HEK293 (cell line): ENCODE measurements at regions not wholly inside any gene's neighbourhood (a gene's known extent, or its start where the extent isn't known, plus 50 kb on each side); places are given as distances from the start of the nearest gene placed in this dataset.

Experiments
- CTCF ChIA-PET: fragments of 350-600 bp; formaldehyde crosslinking; extraction: SDS; loops from one replicate; lab custom pipeline; 2021; ENCODE audit warnings: antibody characterized with exemption; lab: Yijun Ruan, JAX
- POLR2A ChIA-PET: fragments of 300-600 bp; formaldehyde crosslinking; extraction: SDS; loops from one replicate; lab custom pipeline; 2020; ENCODE audit warnings: antibody characterized with exemption, inconsistent platforms; lab: Yijun Ruan, JAX
- H3K27ac ChIP-seq: fragments of 200-500 bp; sonication (Bioruptor generic); 2 replicates; pipeline ENCODE4 v1.5.1; 2014; ENCODE audit warnings: low read depth, low read length, control low read depth, inconsistent platforms; ENCODE audit errors: extremely low read depth
- H3K36me3 ChIP-seq, 2 experiments: fragments of 200-500 bp in 1 of 2; sonication (Bioruptor generic) in 1 of 2; 1 replicate in 1 of 2; 2 replicates in 1 of 2; pipeline ENCODE4 v1.5.1; 2014 to 2017; ENCODE audit warnings: inconsistent platforms in 2 of 2, low read length in 2 of 2; ENCODE audit not compliant: control insufficient read depth in 2 of 2, insufficient read depth in 1 of 2
- H3K4me1 ChIP-seq: fragments of 200-500 bp; sonication (Bioruptor generic); 2 replicates; pipeline ENCODE4 v1.5.1; 2014; ENCODE audit warnings: mild to moderate bottlenecking, low read length, inconsistent platforms; ENCODE audit not compliant: control insufficient read depth, insufficient read depth
- H3K4me3 ChIP-seq: 2 replicates; pipeline ENCODE4 v1.5.1; 2011; ENCODE audit warnings: low read depth, mild to moderate bottlenecking, control low read depth, low read length, moderate library complexity
- H3K9me3 ChIP-seq: fragments of 200-500 bp; sonication (Bioruptor generic); 2 replicates; pipeline ENCODE4 v1.5.1; 2014; ENCODE audit warnings: low read depth, low read length, inconsistent platforms; ENCODE audit not compliant: control insufficient read depth, insufficient read depth
- FEZF1 ChIP-seq: fragments of 450-650 bp; formaldehyde crosslinking; IDR thresholded peaks from 2 replicates; pipeline ENCODE4 v1.5.1; 2016; ENCODE audit warnings: missing biosample characterization, missing genetic modification characterization
- KLF1 ChIP-seq: fragments of 450-650 bp; formaldehyde crosslinking; IDR thresholded peaks from 2 replicates; pipeline ENCODE4 v1.5.1; 2016; ENCODE audit warnings: missing biosample characterization, missing genetic modification characterization
- REPIN1 ChIP-seq: fragments of 450-650 bp; formaldehyde crosslinking; IDR thresholded peaks from 2 replicates; pipeline ENCODE4 v1.5.1; 2017; ENCODE audit warnings: missing biosample characterization, missing genetic modification characterization, low read depth
- ZBTB20 ChIP-seq: fragments of 450-650 bp; formaldehyde crosslinking; IDR thresholded peaks from 2 replicates; pipeline ENCODE4 v1.5.1; 2016; ENCODE audit warnings: missing biosample characterization, missing genetic modification characterization
- ZBTB7A ChIP-seq: fragments of 450-650 bp; formaldehyde crosslinking; IDR thresholded peaks from 2 replicates; pipeline ENCODE4 v1.5.1; 2016; ENCODE audit warnings: low read depth, missing biosample characterization, missing genetic modification characterization
- ZFP41 ChIP-seq: fragments of 450-650 bp; formaldehyde crosslinking; IDR thresholded peaks from 2 replicates; pipeline ENCODE4 v1.5.1; 2016; ENCODE audit warnings: missing biosample characterization, missing genetic modification characterization, borderline replicate concordance
- ZIC2 ChIP-seq: fragments of 450-650 bp; formaldehyde crosslinking; IDR thresholded peaks from 2 replicates; pipeline ENCODE4 v1.5.1; 2016; ENCODE audit warnings: missing biosample characterization, missing genetic modification characterization
- ZNF114 ChIP-seq: fragments of 450-650 bp; formaldehyde crosslinking; IDR thresholded peaks from 2 replicates; pipeline ENCODE4 v1.5.0; 2017; ENCODE audit warnings: missing biosample characterization, missing genetic modification characterization
- ZNF133 ChIP-seq: fragments of 450-650 bp; formaldehyde crosslinking; IDR thresholded peaks from 2 replicates; pipeline ENCODE4 v1.5.1; 2016; ENCODE audit warnings: missing biosample characterization, missing genetic modification characterization
- ZNF223 ChIP-seq: fragments of 450-650 bp; formaldehyde crosslinking; IDR thresholded peaks from 2 replicates; pipeline ENCODE4 v1.5.1; 2016; ENCODE audit warnings: missing biosample characterization, missing genetic modification characterization
- ZNF791 ChIP-seq: fragments of 450-650 bp; formaldehyde crosslinking; IDR thresholded peaks from 2 replicates; pipeline ENCODE4 v1.5.1; 2016; ENCODE audit warnings: missing biosample characterization, missing genetic modification characterization
- ZNF843 ChIP-seq: fragments of 450-650 bp; formaldehyde crosslinking; IDR thresholded peaks from 2 replicates; pipeline ENCODE4 v1.5.1; 2016; ENCODE audit warnings: missing biosample characterization, missing genetic modification characterization
- ZSCAN16 ChIP-seq: fragments of 450-650 bp; formaldehyde crosslinking; IDR thresholded peaks from 2 replicates; pipeline ENCODE4 v1.5.1; 2016; ENCODE audit warnings: missing biosample characterization, missing genetic modification characterization
- ZXDB ChIP-seq: fragments of 450-650 bp; formaldehyde crosslinking; IDR thresholded peaks from 2 replicates; pipeline ENCODE4 v1.5.1; 2016; ENCODE audit warnings: missing biosample characterization, missing genetic modification characterization
- TF ChIP-seq, protein P1 (sequence below): fragments of 450-650 bp; formaldehyde crosslinking; IDR thresholded peaks from 2 replicates; pipeline ENCODE4 v1.5.1; 2016; ENCODE audit warnings: missing biosample characterization, missing genetic modification characterization, borderline replicate concordance
- TF ChIP-seq, protein P2 (sequence below): fragments of 450-650 bp; formaldehyde crosslinking; IDR thresholded peaks from 2 replicates; pipeline ENCODE4 v1.5.1; 2016; ENCODE audit warnings: missing biosample characterization, missing genetic modification characterization
- TF ChIP-seq, protein P3 (sequence below): fragments of 450-650 bp; formaldehyde crosslinking; IDR thresholded peaks from 2 replicates; pipeline ENCODE4 v1.5.1; 2016; ENCODE audit warnings: missing biosample characterization, missing genetic modification characterization
- TF ChIP-seq, protein P4 (sequence below): fragments of 450-650 bp; formaldehyde crosslinking; IDR thresholded peaks from 2 replicates; pipeline ENCODE4 v1.5.1; 2016; ENCODE audit warnings: missing biosample characterization, missing genetic modification characterization, low read depth

DNA sequence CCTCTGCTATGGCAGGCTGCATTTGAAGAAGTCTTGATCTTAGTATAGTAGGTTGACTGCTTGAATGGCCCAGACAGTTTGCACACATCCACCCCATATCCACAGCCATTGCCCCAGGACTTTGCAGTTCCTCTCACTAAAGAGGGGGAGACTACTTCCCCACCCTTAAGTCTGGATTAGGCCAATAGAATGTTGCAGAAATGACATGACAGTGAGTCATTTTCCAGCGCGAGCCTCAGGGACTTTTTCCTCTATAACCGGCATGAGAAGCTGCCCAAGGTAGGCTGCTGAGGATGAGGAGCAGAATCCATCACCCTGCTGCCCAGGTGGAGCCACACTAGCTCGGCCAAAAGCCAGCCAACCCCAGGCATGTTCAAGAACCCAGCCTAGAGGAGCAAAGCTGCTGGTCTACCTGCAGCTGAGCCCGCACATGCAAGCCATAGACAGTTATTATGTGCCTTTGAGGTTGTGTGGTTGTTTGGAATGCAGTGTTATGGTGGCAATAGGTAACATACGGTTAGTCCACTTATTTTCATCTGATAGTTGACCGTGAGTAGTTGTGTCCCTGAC lies 113.9 kb downstream of the TLE3 start:
- ChIA-PET CTCF (no interaction called here), POLR2A (no interaction called here)
- peaks cover 10% of the 10 kb centered on the region for H3K4me1 ChIP-seq

More for the DNA sequence above, 113.9 kb downstream of the TLE3 start:
- TF ChIP-seq ZNF114 (tag by site-specific recombination) (no peak), KLF1 (tag by site-specific recombination) (no peak), ZSCAN16 (tag by site-specific recombination) (no peak), ZIC2 (tag by site-specific recombination) (no peak), ZBTB7A (no peak), ZXDB (no peak), FEZF1 (tag by site-specific recombination) (no peak), ZNF791 (tag by site-specific recombination) (no peak), ZFP41 (tag by site-specific recombination) (no peak), ZNF133 (tag by site-specific recombination) (no peak), ZNF843 (no peak), ZNF223 (tag by site-specific recombination) (no peak), ZBTB20 (tag by site-specific recombination) (no peak), REPIN1 (tag by site-specific recombination) (no peak)
- TF ChIP-seq, protein P1, sequence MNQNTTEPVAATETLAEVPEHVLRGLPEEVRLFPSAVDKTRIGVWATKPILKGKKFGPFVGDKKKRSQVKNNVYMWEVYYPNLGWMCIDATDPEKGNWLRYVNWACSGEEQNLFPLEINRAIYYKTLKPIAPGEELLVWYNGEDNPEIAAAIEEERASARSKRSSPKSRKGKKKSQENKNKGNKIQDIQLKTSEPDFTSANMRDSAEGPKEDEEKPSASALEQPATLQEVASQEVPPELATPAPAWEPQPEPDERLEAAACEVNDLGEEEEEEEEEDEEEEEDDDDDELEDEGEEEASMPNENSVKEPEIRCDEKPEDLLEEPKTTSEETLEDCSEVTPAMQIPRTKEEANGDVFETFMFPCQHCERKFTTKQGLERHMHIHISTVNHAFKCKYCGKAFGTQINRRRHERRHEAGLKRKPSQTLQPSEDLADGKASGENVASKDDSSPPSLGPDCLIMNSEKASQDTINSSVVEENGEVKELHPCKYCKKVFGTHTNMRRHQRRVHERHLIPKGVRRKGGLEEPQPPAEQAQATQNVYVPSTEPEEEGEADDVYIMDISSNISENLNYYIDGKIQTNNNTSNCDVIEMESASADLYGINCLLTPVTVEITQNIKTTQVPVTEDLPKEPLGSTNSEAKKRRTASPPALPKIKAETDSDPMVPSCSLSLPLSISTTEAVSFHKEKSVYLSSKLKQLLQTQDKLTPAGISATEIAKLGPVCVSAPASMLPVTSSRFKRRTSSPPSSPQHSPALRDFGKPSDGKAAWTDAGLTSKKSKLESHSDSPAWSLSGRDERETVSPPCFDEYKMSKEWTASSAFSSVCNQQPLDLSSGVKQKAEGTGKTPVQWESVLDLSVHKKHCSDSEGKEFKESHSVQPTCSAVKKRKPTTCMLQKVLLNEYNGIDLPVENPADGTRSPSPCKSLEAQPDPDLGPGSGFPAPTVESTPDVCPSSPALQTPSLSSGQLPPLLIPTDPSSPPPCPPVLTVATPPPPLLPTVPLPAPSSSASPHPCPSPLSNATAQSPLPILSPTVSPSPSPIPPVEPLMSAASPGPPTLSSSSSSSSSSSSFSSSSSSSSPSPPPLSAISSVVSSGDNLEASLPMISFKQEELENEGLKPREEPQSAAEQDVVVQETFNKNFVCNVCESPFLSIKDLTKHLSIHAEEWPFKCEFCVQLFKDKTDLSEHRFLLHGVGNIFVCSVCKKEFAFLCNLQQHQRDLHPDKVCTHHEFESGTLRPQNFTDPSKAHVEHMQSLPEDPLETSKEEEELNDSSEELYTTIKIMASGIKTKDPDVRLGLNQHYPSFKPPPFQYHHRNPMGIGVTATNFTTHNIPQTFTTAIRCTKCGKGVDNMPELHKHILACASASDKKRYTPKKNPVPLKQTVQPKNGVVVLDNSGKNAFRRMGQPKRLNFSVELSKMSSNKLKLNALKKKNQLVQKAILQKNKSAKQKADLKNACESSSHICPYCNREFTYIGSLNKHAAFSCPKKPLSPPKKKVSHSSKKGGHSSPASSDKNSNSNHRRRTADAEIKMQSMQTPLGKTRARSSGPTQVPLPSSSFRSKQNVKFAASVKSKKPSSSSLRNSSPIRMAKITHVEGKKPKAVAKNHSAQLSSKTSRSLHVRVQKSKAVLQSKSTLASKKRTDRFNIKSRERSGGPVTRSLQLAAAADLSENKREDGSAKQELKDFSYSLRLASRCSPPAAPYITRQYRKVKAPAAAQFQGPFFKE, result no peak
- TF ChIP-seq, protein P2, sequence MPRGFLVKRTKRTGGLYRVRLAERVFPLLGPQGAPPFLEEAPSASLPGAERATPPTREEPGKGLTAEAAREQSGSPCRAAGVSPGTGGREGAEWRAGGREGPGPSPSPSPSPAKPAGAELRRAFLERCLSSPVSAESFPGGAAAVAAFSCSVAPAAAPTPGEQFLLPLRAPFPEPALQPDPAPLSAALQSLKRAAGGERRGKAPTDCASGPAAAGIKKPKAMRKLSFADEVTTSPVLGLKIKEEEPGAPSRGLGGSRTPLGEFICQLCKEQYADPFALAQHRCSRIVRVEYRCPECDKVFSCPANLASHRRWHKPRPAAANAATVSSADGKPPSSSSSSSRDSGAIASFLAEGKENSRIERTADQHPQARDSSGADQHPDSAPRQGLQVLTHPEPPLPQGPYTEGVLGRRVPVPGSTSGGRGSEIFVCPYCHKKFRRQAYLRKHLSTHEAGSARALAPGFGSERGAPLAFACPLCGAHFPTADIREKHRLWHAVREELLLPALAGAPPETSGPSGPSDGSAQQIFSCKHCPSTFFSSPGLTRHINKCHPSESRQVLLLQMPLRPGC (tag by site-specific recombination), result no peak
- TF ChIP-seq, protein P3, sequence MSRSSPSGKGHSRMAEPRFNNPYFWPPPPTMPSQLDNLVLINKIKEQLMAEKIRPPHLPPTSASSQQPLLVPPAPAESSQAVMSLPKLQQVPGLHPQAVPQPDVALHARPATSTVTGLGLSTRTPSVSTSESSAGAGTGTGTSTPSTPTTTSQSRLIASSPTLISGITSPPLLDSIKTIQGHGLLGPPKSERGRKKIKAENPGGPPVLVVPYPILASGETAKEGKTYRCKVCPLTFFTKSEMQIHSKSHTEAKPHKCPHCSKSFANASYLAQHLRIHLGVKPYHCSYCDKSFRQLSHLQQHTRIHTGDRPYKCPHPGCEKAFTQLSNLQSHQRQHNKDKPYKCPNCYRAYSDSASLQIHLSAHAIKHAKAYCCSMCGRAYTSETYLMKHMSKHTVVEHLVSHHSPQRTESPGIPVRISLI (tag by site-specific recombination), result no peak
- TF ChIP-seq, protein P4, sequence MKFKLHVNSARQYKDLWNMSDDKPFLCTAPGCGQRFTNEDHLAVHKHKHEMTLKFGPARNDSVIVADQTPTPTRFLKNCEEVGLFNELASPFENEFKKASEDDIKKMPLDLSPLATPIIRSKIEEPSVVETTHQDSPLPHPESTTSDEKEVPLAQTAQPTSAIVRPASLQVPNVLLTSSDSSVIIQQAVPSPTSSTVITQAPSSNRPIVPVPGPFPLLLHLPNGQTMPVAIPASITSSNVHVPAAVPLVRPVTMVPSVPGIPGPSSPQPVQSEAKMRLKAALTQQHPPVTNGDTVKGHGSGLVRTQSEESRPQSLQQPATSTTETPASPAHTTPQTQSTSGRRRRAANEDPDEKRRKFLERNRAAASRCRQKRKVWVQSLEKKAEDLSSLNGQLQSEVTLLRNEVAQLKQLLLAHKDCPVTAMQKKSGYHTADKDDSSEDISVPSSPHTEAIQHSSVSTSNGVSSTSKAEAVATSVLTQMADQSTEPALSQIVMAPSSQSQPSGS, result no peak
- H3K9me3 ChIP-seq, result no peaks in the 10 kb centered on the region
- H3K27ac ChIP-seq, result no peak overlapping the region
- no peaks in the 10 kb centered on the region for H3K36me3 ChIP-seq
- no peak overlapping the region for H3K4me3 ChIP-seq
